HG02642 (cell line): ENCODE measurements at regions not wholly inside any gene's neighbourhood (a gene's known extent, or its start where the extent isn't known, plus 50 kb on each side); places are given as distances from the start of the nearest gene placed in this dataset.
A peak's percentile ranks its signal among the peaks of the same experiment; 100 is the strongest.

ENCODE experiments used
- ATAC-seq: cut with Tn5 transposase; IDR thresholded peaks from one replicate; pipeline ENCODE4 v1.9.1; 2021; ENCODE audit warnings: mild to moderate bottlenecking; ENCODE audit not compliant: unreplicated experiment, poor library complexity

DNA sequence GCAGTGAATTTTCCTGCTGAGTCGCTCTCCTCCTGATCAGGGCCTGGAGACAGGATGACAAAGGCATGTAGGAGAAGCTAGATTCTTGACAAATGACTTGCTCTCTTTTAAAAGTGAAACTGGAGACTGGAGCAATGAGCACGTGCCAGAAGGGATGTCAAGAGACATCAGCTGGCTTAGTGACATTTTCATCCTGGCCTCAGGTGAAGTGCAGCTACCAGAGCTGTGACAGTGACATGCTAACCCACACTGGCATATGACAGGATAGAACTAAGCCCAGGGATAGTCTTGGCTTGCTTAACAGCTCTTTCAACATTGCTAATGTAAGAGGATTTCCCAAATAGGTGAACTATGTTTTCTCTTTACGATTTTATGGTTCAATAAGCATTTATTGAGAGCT, 757.5 kb upstream of the DDX18 start:
- no peak for ATAC-seq

DNA sequence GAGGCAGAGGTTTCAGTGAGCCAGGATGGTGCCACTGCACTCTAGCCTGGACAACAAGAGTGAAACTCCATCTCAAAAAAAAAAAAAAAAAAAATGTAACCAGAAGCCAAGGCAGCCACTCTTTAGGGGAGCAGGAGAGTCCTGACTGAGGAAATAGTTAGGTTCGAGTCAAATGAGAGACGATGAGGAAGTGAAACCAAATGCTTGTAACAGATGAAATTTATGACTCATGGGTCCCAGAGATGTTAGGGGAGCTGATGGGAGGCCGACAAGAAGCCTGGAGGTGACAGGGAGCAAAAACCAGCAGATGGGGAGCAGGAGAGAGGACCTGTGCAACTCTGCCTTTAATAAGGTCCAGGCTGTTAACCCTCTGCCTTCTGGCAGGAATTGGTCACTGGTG, 756.1 kb upstream of the DDX18 start:
- peak; percentile 75 for ATAC-seq

DNA sequence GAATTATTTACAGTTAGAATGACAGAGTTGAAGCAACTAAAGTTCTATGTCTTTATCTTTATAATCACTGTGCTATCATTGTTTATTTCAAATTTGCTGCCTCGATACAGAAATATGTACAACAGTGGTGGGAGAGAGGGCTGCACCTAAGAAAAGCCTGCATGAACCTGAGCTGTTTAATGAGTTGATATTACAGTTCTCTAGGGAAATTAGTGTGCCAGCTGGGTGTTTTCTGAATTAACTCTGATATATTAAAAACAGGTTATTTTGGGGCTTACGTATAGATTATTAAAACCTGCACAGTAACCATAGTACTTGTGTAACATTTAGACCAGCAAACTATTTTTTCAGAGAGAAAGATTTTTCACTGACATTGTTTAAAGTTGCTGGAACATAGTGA, 750.5 kb upstream of the DDX18 start:
- ATAC-seq, result no peak

DNA sequence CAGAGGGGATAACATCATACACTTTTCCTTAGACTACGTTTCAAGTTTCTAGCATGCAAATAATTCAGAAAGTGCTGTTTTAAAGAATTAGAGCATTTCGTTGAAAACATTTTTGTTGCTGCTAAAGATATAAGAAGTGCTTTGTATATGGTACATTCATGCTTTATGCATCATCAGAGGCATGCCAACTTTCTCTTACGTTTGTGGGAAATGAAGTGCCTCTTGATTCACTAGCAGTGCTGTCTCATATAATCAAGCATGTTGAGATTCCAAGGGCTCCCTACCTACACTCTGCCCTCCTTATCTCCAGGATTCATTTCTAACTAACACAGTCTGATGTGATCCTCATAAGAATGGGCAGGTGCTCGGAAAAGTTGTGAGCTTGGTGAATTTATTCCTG, 748.6 kb upstream of the DDX18 start:
- no peak for ATAC-seq

DNA sequence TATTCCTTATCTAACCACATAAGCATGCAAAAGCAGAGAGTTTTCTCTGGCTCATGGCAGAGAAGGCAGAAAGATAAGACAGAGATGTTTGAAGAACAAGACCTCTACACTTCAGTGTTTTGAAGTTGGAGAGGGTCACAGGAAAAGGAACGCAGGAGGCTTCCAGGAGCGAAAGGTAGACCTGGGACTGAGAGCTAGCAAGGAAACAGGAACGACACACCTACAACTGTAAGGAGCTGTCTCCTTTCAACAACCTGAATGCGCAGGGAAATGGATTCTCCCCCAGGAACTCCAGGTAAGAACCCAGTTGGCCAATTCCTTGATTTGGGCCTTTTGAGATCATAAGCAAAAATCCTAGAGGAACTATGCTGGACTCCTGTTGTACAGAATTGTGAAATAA, 746.6 kb upstream of the DDX18 start:
- no peak for ATAC-seq

DNA sequence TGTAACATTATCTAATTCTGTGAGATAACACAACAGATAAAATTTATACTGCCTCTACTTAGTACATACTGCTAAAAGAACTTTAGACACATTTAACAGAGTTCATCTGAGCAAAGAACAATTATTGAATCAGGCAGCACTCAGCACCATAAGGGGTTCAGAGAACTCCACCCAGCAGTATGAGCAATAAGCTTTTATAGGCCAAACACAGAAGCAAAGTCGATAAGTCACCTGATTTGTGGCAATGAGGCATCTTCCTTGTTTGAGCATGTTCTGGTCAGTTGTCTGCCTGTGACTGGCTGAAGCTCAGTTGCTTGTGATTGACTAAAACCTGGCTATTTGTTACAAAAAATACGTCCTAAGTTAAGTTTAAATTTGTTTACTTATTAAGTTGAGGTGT, 746.1 kb upstream of the DDX18 start:
- no peak for ATAC-seq

DNA sequence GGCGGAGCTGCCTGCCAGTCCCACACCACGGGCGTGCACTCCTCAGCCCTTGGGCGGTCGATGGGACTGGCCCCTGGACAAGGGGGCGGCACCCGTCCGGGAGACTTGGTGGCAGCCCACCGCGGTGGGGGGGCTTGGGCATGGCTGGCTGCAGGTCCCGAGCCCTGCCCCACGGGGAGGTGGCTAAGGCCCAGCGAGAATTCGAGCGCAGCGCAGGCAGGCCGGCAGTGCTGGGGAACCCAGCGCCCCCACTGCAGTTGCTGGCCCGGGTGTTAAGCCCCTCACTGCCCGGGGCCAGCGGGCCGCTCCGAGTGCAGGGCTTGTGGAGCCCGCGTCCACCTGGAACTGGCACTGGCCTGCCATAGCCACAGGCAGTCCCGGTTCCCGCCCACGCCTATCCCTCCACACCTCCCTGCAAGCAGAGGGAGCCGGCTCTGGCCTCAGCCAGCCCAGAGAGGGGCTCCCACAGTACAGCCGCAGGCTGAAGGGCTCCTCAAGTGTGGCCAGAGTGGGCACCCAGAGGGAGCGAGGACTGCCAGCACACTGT, 742.9 kb upstream of the DDX18 start:
- no peak for ATAC-seq

DNA sequence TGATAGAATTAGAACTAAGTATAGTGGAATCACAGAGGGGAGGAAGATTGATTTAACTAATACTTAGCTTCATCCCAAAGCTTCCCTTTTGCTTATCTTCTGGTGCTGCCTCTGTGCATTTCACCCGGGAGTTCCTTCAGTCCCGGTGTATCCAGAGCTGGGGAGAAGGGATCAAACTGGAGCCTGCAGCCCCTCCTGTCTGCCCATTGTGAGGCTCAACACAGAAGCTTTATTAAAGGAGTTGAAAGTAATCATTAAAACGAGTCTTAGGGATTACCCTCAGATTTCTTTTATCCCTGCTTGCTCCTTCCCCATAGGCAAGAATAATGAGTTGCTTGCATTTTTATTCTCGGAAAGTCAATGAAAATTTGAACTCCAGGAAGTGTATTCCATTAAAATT, 739.7 kb upstream of the DDX18 start:
- ATAC-seq, result no peak

DNA sequence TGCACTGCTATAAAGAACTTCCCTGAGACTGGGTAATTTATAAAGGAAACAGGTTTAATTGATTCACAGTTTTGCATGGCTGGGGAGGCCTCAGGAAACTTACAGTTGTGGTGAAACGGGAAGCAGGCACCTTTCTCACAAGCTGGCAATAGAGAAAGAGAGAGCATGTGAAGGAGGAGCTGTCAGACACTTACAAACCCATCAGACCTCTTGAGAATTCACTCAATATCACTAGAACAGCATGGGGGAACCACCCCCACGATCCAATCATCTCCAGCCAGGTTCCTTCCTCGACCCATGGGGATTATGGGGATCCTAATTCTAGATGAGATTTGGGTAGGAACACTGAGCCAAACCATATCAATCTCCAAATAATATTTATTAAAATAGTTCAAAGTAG, 729.2 kb upstream of the DDX18 start:
- ATAC-seq, result no peak

DNA sequence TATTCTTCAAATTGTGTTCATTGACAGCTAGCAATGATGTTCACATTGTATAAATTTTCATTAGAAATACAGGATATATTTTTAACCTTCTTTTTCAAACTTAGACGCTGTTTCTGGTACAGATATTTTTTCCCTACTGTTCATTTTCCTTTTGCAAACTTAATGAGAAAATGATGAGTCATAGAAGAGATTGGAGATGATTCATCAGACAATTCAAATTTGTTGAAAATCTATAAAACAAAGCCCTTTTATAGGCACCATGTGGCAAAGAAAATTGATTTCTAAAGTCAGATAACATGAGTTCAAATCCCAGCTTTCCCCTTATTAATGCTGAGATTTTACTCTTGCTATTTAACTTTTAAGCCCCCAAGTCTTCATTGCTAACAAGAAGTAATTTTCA, 728.8 kb upstream of the DDX18 start:
- no peak for ATAC-seq

DNA sequence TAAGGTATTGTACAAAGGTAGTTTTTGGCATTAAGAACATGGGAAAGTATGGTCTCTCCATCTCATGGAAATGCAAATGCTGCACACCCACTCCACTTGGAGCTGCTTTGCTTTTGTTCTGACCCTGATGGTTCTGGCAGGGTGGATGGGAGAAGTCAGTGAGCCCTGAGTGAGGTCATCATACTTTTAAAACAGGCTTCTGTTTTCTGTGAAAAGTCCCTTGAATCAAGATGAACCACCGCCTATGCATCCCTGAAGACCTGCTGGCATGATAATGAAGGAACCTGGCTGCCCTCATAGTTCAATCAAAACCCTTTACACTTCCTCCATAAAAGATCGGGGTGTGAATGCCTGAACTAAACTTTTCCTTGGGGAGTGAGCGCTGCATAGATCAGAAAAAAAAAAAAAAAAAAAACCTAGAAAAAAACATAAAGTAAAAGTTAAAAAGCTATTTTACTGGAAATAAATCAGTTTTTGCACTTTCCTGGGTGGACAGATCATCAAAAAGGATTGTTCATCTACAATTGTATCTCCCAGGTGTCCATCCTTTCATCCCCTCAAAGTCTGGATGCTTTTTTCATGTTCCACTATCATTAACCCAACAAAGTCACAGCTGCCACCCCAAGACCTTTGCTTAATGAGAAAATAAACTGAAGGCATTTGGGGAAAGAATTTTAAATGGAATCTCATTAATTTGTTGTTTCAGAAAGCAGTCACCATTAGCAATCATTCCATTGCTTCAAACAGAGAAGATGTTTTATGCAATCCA, 728.1 kb upstream of the DDX18 start:
- no peak for ATAC-seq

DNA sequence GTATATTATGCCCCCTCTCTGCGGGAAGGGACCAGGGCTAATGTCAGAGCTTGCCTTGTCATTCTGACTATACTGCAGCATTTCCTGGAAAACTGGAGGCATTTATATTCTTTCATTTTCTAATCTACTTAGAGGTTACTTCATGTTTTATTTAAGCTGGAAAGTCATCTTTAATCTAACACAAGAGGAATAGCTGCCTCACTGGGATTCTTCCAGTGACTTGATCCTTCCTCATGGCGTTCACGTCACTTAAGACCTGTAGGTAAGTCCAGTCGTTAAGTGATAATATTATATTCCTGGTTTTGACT, 727.6 kb upstream of the DDX18 start:
- no peak for ATAC-seq

DNA sequence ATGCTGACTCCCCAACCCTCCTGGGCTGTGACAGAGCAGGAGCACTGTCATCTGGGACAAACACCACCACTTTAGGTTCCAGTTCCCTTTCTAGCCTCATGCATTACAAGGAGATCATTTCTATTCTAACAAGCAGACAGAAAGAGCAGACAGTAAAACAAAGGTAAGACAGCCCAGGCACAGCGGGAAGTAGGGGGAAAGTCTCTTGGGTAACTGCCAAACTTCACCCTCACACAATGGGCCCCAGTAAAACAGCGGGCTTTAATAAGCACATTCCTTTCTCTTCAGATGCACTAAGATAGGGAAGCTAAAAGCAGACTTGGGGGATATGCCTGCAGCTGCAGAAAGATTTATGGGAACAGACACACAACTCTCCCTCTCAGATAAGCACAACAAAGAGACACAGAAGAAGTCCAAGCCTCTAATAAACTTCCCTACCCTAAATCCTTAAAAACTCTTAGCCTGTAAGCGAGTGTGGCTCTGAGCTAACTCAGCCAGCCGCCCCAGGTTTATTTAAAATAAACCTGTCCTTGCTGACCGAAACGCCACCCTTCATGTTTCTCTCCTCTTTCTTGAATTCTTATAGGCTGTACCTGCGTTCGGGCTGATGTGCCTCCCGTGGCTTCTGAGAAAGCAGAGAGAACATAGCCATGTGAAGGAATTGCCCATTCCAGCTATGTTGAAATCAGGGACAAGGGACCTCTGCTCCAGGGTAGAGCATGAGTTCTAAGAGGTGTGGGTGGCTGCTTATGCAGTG, 726.8 kb upstream of the DDX18 start:
- ATAC-seq, result no peak

DNA sequence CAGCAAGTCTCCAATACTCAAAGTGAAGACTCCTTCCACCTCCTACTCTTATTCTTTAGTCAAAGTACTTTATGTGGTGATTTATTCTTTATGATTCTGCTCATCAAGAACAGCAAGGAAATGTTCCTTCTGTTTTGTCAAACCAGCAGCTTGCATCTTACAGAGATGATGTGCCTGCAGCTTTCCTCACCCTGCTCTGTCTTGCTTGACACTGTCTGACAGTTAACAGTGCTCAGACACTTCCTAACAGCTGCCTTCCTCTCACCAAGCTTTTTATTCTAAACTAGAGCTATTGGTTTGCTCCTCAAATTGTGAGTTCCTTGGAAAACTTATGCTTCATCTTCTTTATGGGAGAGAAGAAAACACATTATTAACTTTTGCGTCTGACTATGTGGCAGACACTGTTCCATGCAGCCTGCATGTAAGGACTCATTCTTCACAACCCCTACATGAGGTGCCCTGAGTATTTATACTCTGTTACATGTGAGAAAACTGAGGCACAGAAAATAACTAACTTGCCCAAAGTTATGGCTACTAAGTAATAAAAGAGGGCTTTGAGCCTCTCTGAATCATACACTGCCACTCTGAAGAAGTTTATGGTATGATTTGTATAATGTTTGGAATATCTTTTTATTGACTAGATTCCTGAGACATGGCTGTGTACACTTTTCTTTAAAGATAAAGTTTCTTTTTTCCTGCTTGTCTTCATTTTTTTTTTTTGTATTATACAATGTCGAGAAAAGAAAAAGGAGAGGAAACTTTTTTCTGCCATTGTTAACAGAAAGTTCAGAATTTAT, 723.3 kb upstream of the DDX18 start:
- ATAC-seq, result no peak

DNA sequence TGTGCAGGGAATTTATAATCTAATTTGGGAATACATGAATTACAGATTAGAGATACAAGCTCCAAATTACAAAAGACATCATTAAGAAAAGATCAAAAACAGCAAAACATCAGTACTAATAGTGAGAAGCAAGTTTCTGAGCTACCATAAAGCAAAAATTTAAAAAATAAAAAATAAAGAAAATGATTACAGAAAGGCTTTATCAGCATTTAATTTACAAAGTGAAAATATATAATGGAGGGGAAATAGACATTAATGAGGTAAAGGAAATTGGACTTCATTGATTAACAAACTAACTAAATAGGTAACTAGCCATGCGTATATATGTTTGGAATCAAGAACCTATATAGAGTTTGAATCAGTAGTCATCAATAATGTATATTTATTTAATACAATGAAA, 712.9 kb upstream of the DDX18 start:
- no peak for ATAC-seq

DNA sequence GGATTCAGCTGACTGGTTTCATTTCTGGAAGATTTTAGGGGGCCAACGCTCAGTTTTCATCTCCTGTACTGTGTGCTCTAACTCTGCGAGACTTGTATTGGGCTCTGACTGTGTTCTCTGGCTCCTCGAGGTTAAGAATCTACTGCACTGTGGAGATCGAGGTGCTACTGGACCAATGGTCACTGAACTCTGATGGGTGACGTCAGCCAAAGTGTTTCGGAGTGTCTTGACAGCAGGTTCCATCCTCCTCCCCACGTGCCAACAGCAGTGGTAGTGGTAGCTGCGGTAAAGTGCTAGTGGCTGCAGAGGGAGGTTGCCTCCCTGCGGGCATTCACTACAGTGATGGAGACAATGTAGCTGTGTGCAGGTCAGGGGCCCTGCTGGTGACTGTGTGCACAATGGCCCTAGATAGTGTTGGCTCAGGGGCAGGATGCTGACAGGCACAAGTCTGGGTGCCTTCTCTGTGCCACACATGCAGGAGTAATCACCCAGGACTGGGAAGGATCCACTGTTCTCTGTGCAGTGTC, 705.7 kb upstream of the DDX18 start:
- ATAC-seq, result no peak

DNA sequence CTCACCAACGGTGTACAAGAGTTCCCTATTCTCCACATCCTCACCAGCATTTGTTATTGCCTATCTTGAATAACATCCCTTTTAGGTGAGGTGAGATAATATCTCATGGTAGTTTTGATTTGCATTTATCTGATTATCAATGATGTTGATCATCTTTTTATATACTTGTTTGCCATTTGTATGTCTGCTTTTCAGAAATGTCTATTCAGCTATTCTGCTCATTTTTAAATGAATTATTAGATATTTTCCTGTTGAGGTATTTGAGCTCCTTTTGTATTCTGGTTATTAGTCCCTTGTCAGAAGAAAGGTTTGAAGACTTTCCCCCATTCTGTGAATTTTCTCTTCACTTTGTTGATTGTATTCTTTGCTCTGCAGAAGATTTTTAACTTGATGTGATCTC, 695.5 kb upstream of the DDX18 start:
- ATAC-seq, result no peak

DNA sequence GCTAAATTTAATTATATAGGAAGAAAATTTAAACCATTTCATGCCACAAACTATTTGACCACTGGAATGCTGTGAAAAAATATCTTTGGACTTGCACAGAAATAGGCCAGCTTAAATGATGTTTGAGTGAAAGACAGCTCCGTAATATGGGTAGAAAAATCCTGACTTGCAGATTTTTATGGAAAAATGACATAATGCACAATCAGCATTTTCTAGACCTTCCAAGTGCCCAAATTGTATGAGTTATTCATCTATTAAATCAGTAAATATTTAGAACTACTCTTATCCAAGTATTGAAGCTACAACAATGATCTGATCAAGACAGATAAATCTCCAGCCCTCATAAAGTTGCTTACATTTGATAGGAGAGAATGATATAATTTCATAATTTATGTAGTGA, 691.1 kb upstream of the DDX18 start:
- no peak for ATAC-seq

DNA sequence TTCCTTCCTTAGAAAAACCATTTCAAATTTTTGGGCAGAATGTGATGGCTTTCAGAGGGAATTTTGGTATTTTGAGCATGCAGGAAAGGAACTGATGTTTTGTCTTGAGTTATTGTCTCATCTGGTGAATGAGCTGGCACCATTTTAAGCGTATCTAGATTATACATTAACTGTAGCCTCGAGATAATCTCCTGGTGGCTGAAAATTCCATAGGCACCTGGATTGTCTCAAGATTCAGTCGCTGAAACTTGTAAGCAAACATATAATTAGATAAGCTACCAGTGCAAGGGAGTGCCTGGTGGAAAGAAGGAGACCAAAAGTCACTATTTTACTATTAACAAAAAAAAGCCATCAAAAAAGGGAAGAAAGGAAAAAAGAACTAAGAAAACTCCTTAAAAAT, 687.8 kb upstream of the DDX18 start:
- ATAC-seq, result no peak

DNA sequence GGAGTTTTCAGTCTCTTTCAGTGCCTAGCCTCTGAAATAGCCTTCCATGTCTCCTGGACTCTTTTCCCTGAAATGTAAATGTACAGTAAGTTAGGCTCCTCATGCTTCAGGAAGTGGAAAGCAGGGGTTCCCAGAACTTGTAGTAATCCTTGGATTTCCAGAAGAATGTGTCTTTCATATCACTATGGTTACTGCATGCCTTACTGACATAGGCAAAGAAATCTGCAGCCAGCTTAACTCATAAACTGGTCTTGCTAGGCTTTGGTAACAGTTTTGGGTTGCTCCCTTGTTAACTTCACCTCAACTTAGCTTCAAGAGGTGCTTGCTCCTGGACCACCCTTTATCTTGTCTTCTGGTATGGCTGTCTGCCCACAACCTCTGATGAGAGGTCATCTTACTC, 686.8 kb upstream of the DDX18 start:
- no peak for ATAC-seq

DNA sequence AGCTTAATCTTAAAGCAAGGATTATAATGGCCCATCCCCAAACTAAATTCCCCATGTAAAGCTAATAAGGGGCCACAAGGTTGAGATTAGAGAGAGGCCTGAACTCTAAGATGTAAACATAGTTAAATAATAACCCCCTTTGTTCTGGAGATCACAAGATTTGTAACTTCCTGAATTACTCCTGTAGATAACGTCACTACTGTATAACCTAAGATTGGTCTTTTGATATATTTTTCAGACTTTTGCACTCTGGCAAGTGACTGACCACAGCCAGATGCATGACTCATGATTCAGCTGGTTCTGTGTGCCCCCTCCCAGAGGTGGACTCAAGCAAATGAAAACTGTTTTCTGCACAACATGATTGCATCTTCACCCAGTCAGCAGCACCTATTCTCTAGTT, 686.0 kb upstream of the DDX18 start:
- no peak for ATAC-seq
